SK-N-MC (cell line): ENCODE measurements at regions not wholly inside any gene's neighbourhood (a gene's known extent, or its start where the extent isn't known, plus 50 kb on each side); places are given as distances from the start of the nearest gene placed in this dataset.

Experiments used
- DNase-seq: peaks from one replicate; pipeline ENCODE4 v3.0.0-alpha.2; 2011; ENCODE audit warnings: low read depth, low spot score
- H3K27ac ChIP-seq: fragments of 200-600 bp; sonication (generic); 2 replicates; pipeline ENCODE4 v1.5.1; 2016; ENCODE audit warnings: mixed run types
- H3K36me3 ChIP-seq: fragments of 200-600 bp; sonication (generic); 2 replicates; pipeline ENCODE4 v1.6.1; 2017; ENCODE audit warnings: antibody characterized with exemption, low read length, mixed read lengths; ENCODE audit not compliant: insufficient read depth
- H3K4me3 ChIP-seq: fragments of 200-600 bp; sonication (generic); 2 replicates; pipeline ENCODE4 v1.5.1; 2016
- H3K9ac ChIP-seq: fragments of 200-600 bp; sonication (generic); 2 replicates; pipeline ENCODE4 v1.8.0; 2017; ENCODE audit warnings: mixed run types, mixed read lengths; ENCODE audit not compliant: insufficient read length
- H3K9me3 ChIP-seq: fragments of 200-600 bp; sonication (generic); 2 replicates; pipeline ENCODE4 v1.6.1; 2017; ENCODE audit warnings: low read depth, mild to moderate bottlenecking, antibody characterized with exemption, low read length, moderate library complexity, mixed read lengths
- EZH2 ChIP-seq: fragments of 200-600 bp; sonication (generic); IDR thresholded peaks from one replicate; pipeline ENCODE4 v1.6.1; 2017; ENCODE audit warnings: antibody characterized with exemption
- FOXP2 ChIP-seq: optimal IDR thresholded peaks from 2 replicates; pipeline ENCODE3; 2011; ENCODE audit warnings: mild to moderate bottlenecking, moderate library complexity; ENCODE audit not compliant: insufficient read depth; ENCODE audit errors: extremely low read length, control extremely low read depth
- POLR2AphosphoS5 ChIP-seq: IDR thresholded peaks from 2 replicates; pipeline ENCODE4 v1.6.1; 2012; ENCODE audit warnings: mild to moderate bottlenecking, low read depth, low read length, borderline replicate concordance

DNA sequence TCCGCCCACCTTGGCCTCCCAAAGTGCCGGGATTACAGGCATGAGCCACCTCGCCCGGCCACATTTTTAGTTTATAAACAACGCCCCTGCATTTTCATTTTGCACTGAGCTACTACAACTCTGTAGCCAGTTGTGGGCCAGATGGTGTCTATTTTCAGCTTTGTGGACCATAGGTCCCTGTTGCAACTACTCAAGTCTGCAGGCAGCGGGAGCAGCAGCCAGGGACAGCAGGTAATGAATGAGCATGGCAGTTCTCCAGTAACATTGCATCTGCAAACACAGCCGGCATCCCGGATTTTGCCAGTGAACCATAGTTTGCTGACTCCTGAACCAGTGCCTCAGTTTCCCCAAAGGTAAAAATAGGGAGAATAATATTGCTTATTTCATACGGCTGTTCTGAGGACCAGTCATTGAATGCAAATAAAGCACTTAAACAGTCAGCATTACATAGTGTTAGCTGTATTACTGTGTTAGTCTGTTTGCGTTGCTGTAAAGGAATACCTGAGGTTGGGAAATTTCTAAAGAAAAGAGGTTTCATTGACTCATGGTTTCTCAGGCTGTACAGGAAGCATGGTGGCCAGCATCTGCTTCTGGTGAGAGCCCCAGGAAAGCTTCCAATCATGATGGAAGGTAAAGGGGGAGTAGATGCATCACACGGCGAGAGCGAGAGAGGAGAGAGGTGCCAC is 65.5 kb upstream of the SLC45A1 start:
- no peak overlapping the region for H3K27ac ChIP-seq
- H3K36me3 ChIP-seq, result no peaks in the 10 kb centered on the region
- no peak overlapping the region for H3K4me3 ChIP-seq
- DNase-seq, result no peak
- no peaks in the 10 kb centered on the region for H3K9me3 ChIP-seq
- no peak overlapping the region for H3K9ac ChIP-seq
- no peak for TF ChIP-seq FOXP2
- no peak for TF ChIP-seq EZH2
- no peak for TF ChIP-seq POLR2AphosphoS5

DNA sequence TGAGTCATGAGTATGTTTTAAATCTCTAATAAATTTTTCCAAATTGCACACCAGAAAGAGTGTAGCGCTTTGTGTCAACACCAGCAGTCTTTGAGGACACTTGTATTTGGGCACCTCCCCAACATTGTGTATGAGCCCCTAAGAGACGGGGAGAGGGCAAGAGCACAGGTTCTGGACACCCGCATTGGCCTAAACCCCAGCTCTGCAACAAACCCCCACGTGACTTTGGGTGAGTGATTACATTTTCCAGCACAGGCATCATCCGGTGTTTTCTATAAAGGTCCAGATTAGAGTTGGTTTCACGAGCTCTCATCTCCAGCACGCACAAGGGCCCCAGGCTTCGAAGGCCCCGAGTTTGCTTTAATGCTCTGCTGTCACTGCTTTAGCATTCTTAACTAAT is 66.3 kb upstream of the SLC45A1 start:
- Histone ChIP-seq H3K9ac (no peak overlapping the region), H3K4me3 (no peak overlapping the region), H3K36me3 (no peaks in the 10 kb centered on the region), H3K9me3 (no peaks in the 10 kb centered on the region), H3K27ac (no peak overlapping the region)
- DNase-seq, result no peak
- TF ChIP-seq FOXP2 (no peak), EZH2 (no peak), POLR2AphosphoS5 (no peak)

DNA sequence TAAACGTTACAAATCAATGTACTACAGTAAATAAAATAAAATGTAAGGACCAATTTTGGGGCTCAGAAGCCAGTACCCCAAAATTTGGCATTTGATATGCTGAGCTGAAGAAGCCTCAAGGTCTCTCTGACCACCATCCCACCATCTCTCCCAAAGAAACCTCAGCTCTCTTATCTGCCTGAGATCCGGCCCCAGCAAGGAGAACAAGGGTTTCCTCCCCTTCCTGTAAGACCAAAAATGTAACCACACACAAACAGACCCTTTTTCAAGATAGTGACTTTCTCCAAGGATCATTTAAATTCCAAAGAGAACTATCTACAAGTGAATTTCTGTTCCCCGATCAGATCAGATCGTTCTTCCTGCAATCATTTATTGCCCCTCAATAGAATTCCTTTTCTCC is 68.1 kb upstream of the SLC45A1 start:
- TF ChIP-seq FOXP2 (no peak), EZH2 (no peak), POLR2AphosphoS5 (no peak)
- no peak overlapping the region for H3K27ac ChIP-seq
- no peak overlapping the region for H3K9ac ChIP-seq
- no peaks in the 10 kb centered on the region for H3K9me3 ChIP-seq
- DNase-seq, result no peak
- no peak overlapping the region for H3K4me3 ChIP-seq
- H3K36me3 ChIP-seq, result no peaks in the 10 kb centered on the region

DNA sequence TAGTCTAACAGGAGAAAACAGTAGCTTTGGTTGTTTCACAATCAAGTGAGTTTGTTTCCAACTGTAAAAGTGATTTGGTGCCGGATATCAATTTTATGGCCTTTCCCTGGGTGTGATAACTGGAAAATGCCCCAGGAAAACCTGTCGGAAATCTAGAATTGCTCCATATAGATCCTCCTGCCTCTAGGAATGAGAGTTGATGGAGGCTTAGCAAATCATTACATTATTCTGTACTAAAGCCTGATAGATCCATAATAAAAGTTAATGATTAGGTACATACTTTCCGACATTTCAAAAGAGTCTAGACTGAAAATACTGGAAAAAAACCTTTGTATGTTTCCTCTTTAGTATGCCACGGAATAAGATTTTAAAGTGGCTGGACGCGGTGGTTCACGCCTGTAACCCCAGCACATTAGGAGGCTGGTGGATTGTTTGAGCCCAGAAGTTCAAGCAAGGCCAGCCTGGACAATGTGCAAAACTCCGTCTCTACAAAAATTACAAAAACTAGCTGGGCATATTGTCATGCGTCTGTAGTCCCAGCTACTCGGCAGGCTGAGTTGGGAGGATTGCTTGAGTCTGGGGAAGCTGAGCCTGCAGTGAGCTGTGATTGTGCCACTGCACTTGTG is 70.0 kb upstream of the SLC45A1 start:
- no peak for TF ChIP-seq POLR2AphosphoS5
- H3K9ac ChIP-seq, result no peak overlapping the region
- no peaks in the 10 kb centered on the region for H3K36me3 ChIP-seq
- no peak overlapping the region for H3K27ac ChIP-seq
- no peak overlapping the region for H3K4me3 ChIP-seq
- no peaks in the 10 kb centered on the region for H3K9me3 ChIP-seq
- DNase-seq, result no peak

DNA sequence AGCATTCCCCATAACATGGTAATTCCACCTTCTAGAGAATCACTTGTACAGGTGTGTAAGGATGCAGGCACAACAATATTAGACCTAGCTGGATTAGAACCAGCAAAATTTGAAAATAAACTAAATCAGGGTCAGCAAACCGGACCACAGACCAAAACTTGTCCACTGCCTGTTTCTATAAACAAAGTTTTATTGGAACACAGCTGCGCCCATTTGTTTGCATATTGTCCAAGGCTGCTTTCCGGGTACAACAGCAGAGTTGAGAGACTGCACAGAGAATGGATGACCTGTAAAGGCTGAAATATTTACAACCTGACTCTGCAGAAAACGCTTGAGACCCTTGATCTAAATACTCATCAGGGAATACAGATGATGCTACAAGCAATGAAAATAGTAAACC is 73.6 kb upstream of the SLC45A1 start:
- H3K9ac ChIP-seq, result no peak overlapping the region
- H3K9me3 ChIP-seq, result no peaks in the 10 kb centered on the region
- no peak overlapping the region for H3K4me3 ChIP-seq
- H3K27ac ChIP-seq, result no peak overlapping the region
- TF ChIP-seq POLR2AphosphoS5 (no peak), EZH2 (no peak), FOXP2 (no peak)
- DNase-seq, result no peak
- H3K36me3 ChIP-seq, result no peaks in the 10 kb centered on the region

DNA sequence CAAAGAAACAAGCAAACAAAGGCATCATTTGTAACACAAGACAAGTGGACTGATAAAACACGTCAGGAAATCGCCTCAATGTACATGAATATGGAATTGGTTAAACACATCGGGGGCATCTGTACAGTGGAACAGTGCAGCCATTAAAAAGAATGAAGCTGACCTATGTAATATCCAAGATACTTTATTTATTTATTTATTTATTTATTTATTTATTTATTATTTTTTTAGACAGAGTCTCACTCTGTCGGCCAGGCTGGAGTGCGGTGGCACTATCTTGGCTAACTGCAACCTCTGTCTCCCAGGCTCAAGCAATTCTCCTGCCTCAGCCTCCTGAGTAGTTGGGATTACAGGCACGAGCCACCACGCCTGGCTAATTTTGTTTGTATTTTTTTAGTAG is 75.4 kb upstream of the SLC45A1 start:
- Histone ChIP-seq H3K4me3 (no peak overlapping the region), H3K9me3 (no peaks in the 10 kb centered on the region), H3K36me3 (no peaks in the 10 kb centered on the region), H3K27ac (no peak overlapping the region), H3K9ac (no peak overlapping the region)
- no peak for TF ChIP-seq POLR2AphosphoS5
- no peak for TF ChIP-seq FOXP2
- no peak for TF ChIP-seq EZH2
- DNase-seq, result no peak

DNA sequence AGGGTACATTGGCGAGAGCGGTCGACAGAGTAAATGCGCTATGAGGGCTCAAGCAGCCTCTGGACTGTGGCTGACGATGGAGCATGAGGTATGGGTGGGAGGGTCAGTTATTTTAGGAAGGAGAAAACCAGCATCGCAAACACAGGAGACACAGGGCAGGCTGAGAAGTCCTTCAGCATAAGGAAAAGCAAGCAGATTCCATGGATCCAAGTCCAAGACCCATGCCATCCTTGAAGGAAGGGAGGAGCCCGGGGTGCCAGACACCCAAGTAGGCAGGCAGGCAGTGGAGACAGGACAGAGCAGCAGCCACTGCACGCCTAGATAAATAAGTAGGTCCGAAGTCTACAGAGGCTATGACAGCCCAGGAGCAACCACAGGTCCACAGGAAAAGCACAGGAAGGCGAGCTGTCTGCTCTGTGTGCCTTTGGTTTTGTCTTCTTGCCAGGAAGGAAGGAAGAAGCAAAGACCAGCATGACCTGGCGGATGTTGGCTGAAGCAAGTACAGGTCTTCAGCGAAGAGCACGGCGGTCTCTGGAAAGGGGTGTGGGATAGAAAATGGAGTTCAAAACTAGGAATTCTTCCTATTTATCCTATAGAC is 76.4 kb upstream of the SLC45A1 start:
- H3K9me3 ChIP-seq, result no peaks in the 10 kb centered on the region
- DNase-seq, result no peak
- TF ChIP-seq EZH2 (no peak), FOXP2 (no peak), POLR2AphosphoS5 (no peak)
- H3K9ac ChIP-seq, result no peak overlapping the region
- no peak overlapping the region for H3K27ac ChIP-seq
- no peak overlapping the region for H3K4me3 ChIP-seq
- no peaks in the 10 kb centered on the region for H3K36me3 ChIP-seq

DNA sequence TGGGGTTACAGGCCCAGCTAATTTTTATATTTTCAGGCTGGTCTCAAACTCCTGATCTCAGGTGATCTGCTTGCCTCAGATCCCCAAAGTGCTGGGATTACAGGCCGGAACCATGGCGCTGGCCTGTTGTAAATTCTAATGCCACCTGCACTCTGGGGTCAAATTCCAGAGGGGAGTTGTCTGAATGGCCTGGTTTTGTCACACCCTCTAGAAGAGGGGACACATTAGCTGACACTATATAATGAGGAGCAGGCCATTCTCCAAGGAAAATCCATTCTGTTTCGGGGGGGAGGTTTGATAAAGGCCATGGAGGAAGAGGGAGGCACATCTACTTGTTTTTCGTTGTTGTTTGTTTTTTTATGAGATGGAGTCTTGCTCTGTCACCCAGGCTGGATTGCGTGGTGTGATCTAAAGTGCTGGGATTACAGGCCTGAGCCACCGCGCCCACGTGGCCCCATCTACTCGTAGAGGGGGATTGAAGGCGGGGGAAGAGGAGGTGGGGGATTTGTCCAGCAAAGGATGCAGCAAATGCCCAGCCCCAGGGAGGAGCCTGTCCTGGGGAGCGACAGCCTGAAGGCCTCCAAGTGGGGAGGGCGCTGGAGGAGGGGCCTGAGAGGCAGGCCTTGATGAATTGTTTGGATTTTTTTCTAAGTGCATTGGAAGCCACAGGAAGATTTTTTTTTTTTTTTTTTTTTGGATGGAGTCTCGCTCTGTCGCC is 78.4 kb upstream of the SLC45A1 start:
- H3K9me3 ChIP-seq, result no peaks in the 10 kb centered on the region
- no peak overlapping the region for H3K27ac ChIP-seq
- no peaks in the 10 kb centered on the region for H3K36me3 ChIP-seq
- DNase-seq, result no peak
- TF ChIP-seq FOXP2 (no peak), EZH2 (no peak), POLR2AphosphoS5 (no peak)
- no peak overlapping the region for H3K9ac ChIP-seq
- H3K4me3 ChIP-seq, result no peak overlapping the region
